OCI-LY1 (cell line): ENCODE measurements at regions not wholly inside any gene's neighbourhood (a gene's known extent, or its start where the extent isn't known, plus 50 kb on each side); places are given as distances from the start of the nearest gene placed in this dataset.
A peak's percentile ranks its signal among the peaks of the same experiment; 100 is the strongest.

Experiments
- H2AFZ ChIP-seq: fragments of 200-600 bp; sonication (generic), shearing (Covaris generic); 2 replicates; pipeline ENCODE4 v1.6.0; 2014; ENCODE audit warnings: antibody characterized with exemption, mild to moderate bottlenecking, low read length
- H3F3A ChIP-seq: fragments of 200-600 bp; sonication (generic), shearing (Covaris generic); 2 replicates; pipeline ENCODE4 v1.6.0; 2014; ENCODE audit warnings: mild to moderate bottlenecking, antibody characterized with exemption, low read length, moderate library complexity; ENCODE audit not compliant: insufficient read depth
- H3K27ac ChIP-seq: fragments of 200-600 bp; sonication (generic); 2 replicates; pipeline ENCODE4 v1.5.1; 2014; ENCODE audit warnings: low read length, mixed run types, mild to moderate bottlenecking, low read depth; ENCODE audit not compliant: poor library complexity, severe bottlenecking
- H3K27me3 ChIP-seq: fragments of 200-600 bp; sonication (generic); 2 replicates; pipeline ENCODE4 v1.6.0; 2014; ENCODE audit warnings: antibody characterized with exemption, mild to moderate bottlenecking, low read length, moderate library complexity; ENCODE audit not compliant: insufficient read depth
- H3K36me3 ChIP-seq: fragments of 200-600 bp; sonication (generic); 2 replicates; pipeline ENCODE4 v1.6.1; 2014; ENCODE audit warnings: mild to moderate bottlenecking, antibody characterized with exemption, low read length, moderate library complexity, mixed read lengths; ENCODE audit not compliant: insufficient read depth
- H3K4me1 ChIP-seq: fragments of 200-600 bp; sonication (generic); 2 replicates; pipeline ENCODE4 v1.5.1; 2014; ENCODE audit warnings: mild to moderate bottlenecking, low read length, moderate library complexity; ENCODE audit not compliant: insufficient read depth, severe bottlenecking
- H3K4me2 ChIP-seq: fragments of 200-600 bp; sonication (generic), shearing (Covaris generic); 2 replicates; pipeline ENCODE4 v1.6.1; 2014; ENCODE audit warnings: low read length
- H3K4me3 ChIP-seq: fragments of 200-600 bp; sonication (generic); 2 replicates; pipeline ENCODE4 v1.5.1; 2014; ENCODE audit warnings: low read length, low read depth, mild to moderate bottlenecking, mixed read lengths; ENCODE audit not compliant: poor library complexity, severe bottlenecking
- H3K79me2 ChIP-seq: fragments of 200-600 bp; shearing (Covaris generic); 2 replicates; pipeline ENCODE4 v1.6.1; 2016; ENCODE audit warnings: mixed run types, low read length, mixed read lengths; ENCODE audit not compliant: insufficient read depth
- H3K9ac ChIP-seq: fragments of 200-600 bp; sonication (generic), shearing (Covaris generic); 2 replicates; pipeline ENCODE4 v1.6.1; 2014; ENCODE audit warnings: mild to moderate bottlenecking, low read length, mixed read lengths
- H3K9me2 ChIP-seq: fragments of 200-600 bp; sonication (generic), shearing (Covaris generic); 2 replicates; pipeline ENCODE4 v1.6.1; 2014; ENCODE audit warnings: low read depth, mild to moderate bottlenecking, low read length, mixed read lengths
- H3K9me3 ChIP-seq: fragments of 200-600 bp; shearing (Covaris generic); 2 replicates; pipeline ENCODE4 v1.6.1; 2014; ENCODE audit warnings: low read length, mixed read lengths
- H4K20me1 ChIP-seq: fragments of 200-600 bp; sonication (generic), shearing (Covaris generic); 2 replicates; pipeline ENCODE4 v1.6.0; 2016; ENCODE audit warnings: mild to moderate bottlenecking, low read length; ENCODE audit not compliant: insufficient read depth
- EZH2 ChIP-seq: fragments of 200-600 bp; sonication (generic), shearing (Covaris generic); IDR thresholded peaks from 2 replicates; pipeline ENCODE4 v1.8.0; 2017; ENCODE audit warnings: borderline replicate concordance, mixed run types, mild to moderate bottlenecking, antibody characterized with exemption, low read length, moderate library complexity, mixed read lengths
- TF ChIP-seq, protein P1 (sequence below): fragments of 200-600 bp; sonication (generic), shearing (Covaris generic); IDR thresholded peaks from 2 replicates; pipeline ENCODE4 v1.5.1; 2017; ENCODE audit warnings: mild to moderate bottlenecking, antibody characterized with exemption, low read length, moderate library complexity, mixed read lengths

GRCh38 chr13:62176051-62176450 lies 760.4 kb upstream of the PCDH20 start:
- H3K79me2 ChIP-seq, result no peaks in the 10 kb centered on the region
- H3F3A ChIP-seq, result no peaks in the 10 kb centered on the region
- no peak overlapping the region for H3K27ac ChIP-seq
- no peaks in the 10 kb centered on the region for H3K36me3 ChIP-seq
- H2AFZ ChIP-seq, result no peak overlapping the region
- H3K27me3 ChIP-seq, result no peaks in the 10 kb centered on the region
- H3K4me2 ChIP-seq, result no peak overlapping the region
- no peaks in the 10 kb centered on the region for H4K20me1 ChIP-seq
- no peak overlapping the region for H3K4me3 ChIP-seq
- 0 out of 2 replicates have a peak, but pooled peaks cover 3% of the 10 kb centered on the region for H3K9me3 ChIP-seq
- peaks cover 16% of the 10 kb centered on the region for H3K4me1 ChIP-seq
- H3K9ac ChIP-seq, result no peak overlapping the region
- TF ChIP-seq, protein P1, sequence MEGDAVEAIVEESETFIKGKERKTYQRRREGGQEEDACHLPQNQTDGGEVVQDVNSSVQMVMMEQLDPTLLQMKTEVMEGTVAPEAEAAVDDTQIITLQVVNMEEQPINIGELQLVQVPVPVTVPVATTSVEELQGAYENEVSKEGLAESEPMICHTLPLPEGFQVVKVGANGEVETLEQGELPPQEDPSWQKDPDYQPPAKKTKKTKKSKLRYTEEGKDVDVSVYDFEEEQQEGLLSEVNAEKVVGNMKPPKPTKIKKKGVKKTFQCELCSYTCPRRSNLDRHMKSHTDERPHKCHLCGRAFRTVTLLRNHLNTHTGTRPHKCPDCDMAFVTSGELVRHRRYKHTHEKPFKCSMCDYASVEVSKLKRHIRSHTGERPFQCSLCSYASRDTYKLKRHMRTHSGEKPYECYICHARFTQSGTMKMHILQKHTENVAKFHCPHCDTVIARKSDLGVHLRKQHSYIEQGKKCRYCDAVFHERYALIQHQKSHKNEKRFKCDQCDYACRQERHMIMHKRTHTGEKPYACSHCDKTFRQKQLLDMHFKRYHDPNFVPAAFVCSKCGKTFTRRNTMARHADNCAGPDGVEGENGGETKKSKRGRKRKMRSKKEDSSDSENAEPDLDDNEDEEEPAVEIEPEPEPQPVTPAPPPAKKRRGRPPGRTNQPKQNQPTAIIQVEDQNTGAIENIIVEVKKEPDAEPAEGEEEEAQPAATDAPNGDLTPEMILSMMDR, result no peak
- no peak for TF ChIP-seq EZH2
- H3K9me2 ChIP-seq, result no peaks in the 10 kb centered on the region

GRCh38 chr13:62173958-62174357 lies 758.3 kb upstream of the PCDH20 start:
- no peaks in the 10 kb centered on the region for H3K79me2 ChIP-seq
- peak overlapping the region; percentile 40; the same call in 1 of the 2 replicates for H2AFZ ChIP-seq
- H3K27ac ChIP-seq, result no peak overlapping the region
- H3F3A ChIP-seq, result no peaks in the 10 kb centered on the region
- H3K9me2 ChIP-seq, result no peaks in the 10 kb centered on the region
- H3K9ac ChIP-seq, result no peak overlapping the region
- TF ChIP-seq, protein P1, result no peak
- no peak for TF ChIP-seq EZH2
- H3K4me1 ChIP-seq, result peaks cover 16% of the 10 kb centered on the region
- H3K4me2 ChIP-seq, result no peak overlapping the region
- H3K36me3 ChIP-seq, result no peaks in the 10 kb centered on the region
- H3K4me3 ChIP-seq, result no peak overlapping the region
- H3K27me3 ChIP-seq, result no peaks in the 10 kb centered on the region
- no peaks in the 10 kb centered on the region for H4K20me1 ChIP-seq
- H3K9me3 ChIP-seq, result 0 out of 2 replicates have a peak, but pooled peaks cover 3% of the 10 kb centered on the region

GRCh38 chr13:62171697-62172096 lies 756.0 kb upstream of the PCDH20 start:
- H3K4me1 ChIP-seq, result peaks cover 16% of the 10 kb centered on the region
- no peaks in the 10 kb centered on the region for H3K9me3 ChIP-seq
- no peak overlapping the region for H2AFZ ChIP-seq
- H3K36me3 ChIP-seq, result no peaks in the 10 kb centered on the region
- H3K4me3 ChIP-seq, result no peak overlapping the region
- H3K79me2 ChIP-seq, result no peaks in the 10 kb centered on the region
- H3K9ac ChIP-seq, result no peak overlapping the region
- H3K27ac ChIP-seq, result no peak overlapping the region
- TF ChIP-seq, protein P1, result no peak
- TF ChIP-seq EZH2, result no peak
- no peaks in the 10 kb centered on the region for H3F3A ChIP-seq
- no peaks in the 10 kb centered on the region for H3K27me3 ChIP-seq
- no peak overlapping the region for H3K4me2 ChIP-seq
- no peaks in the 10 kb centered on the region for H3K9me2 ChIP-seq
- H4K20me1 ChIP-seq, result no peaks in the 10 kb centered on the region
